SK-N-SH (cell line): ENCODE measurements at regions not wholly inside any gene's neighbourhood (a gene's known extent, or its start where the extent isn't known, plus 50 kb on each side); places are given as distances from the start of the nearest gene placed in this dataset.

Experiments
- CTCF ChIA-PET: fragments of 300-600, 350-600 bp; formaldehyde crosslinking; extraction: SDS; loops from one replicate; lab custom pipeline; 2021; lab: Yijun Ruan, JAX
- POLR2A ChIA-PET: fragments of 350-600 bp; sonication (Branson Sonifier 250); formaldehyde crosslinking; extraction: SDS; loops from one replicate; lab custom pipeline; 2020; ENCODE audit warnings: antibody characterized with exemption, inconsistent platforms; lab: Yijun Ruan, JAX
- DNase-seq: peaks from one replicate; pipeline ENCODE4 v3.0.0; 2012
- H2AFZ ChIP-seq: fragments of 200-600 bp; sonication (generic); 2 replicates; pipeline ENCODE4 v1.8.1; 2016; ENCODE audit warnings: antibody characterized with exemption, mild to moderate bottlenecking, low read depth
- H3F3A ChIP-seq: fragments of 200-600 bp; sonication (generic); replicated peaks from 2 replicates; pipeline ENCODE3; 2016; ENCODE audit warnings: antibody characterized with exemption, mild to moderate bottlenecking; ENCODE audit not compliant: insufficient read depth
- H3K27ac ChIP-seq, 2 experiments: fragments of 200-500 bp in 1 of 2; fragments of 200-600 bp in 1 of 2; sonication (Bioruptor generic) in 1 of 2; sonication (generic), shearing (Covaris generic) in 1 of 2; 2 replicates each; pipeline versions ENCODE4 v1.5.1 to v1.6.1; 2014 to 2016; ENCODE audit warnings: low read depth in 2 of 2, inconsistent platforms in 1 of 2, low read length in 1 of 2, mild to moderate bottlenecking in 1 of 2, mixed read lengths in 1 of 2
- H3K27me3 ChIP-seq: fragments of 200-600 bp; sonication (generic), shearing (Covaris generic); 2 replicates; pipeline ENCODE4 v1.6.1; 2016; ENCODE audit warnings: mixed run types; ENCODE audit not compliant: insufficient read depth
- H3K36me3 ChIP-seq, 2 experiments: fragments of 200-500 bp in 1 of 2; fragments of 200-600 bp in 1 of 2; sonication (Bioruptor generic) in 1 of 2; sonication (generic) in 1 of 2; replicated peaks in 1 of 2; 2 replicates each; pipeline versions ENCODE3 to v1.5.1; 2014 to 2016; ENCODE audit warnings: low read length in 1 of 2, mild to moderate bottlenecking in 1 of 2; ENCODE audit not compliant: insufficient read depth in 2 of 2, control insufficient read depth in 1 of 2
- H3K4me1 ChIP-seq, 2 experiments: fragments of 200-500 bp in 1 of 2; fragments of 200-600 bp in 1 of 2; sonication (Bioruptor generic) in 1 of 2; sonication (generic), shearing (Covaris generic) in 1 of 2; 2 replicates each; pipeline versions ENCODE4 v1.5.1 to v1.6.1; 2014 to 2016; ENCODE audit warnings: low read depth in 1 of 2, low read length in 1 of 2, mixed run types in 1 of 2; ENCODE audit not compliant: insufficient read depth in 2 of 2, control insufficient read depth in 1 of 2
- H3K4me2 ChIP-seq: fragments of 200-600 bp; sonication (generic), shearing (Covaris generic); 2 replicates; pipeline ENCODE4 v1.6.1; 2017; ENCODE audit warnings: mixed run types
- H3K4me3 ChIP-seq, 2 experiments: fragments of 200-500 bp in 1 of 2; fragments of 200-600 bp in 1 of 2; sonication (Bioruptor generic) in 1 of 2; sonication (generic), shearing (Covaris generic) in 1 of 2; 2 replicates each; pipeline versions ENCODE4 v1.5.1 to v1.8.1; 2014 to 2016; ENCODE audit warnings: low read depth in 2 of 2, inconsistent platforms in 1 of 2, low read length in 1 of 2, mild to moderate bottlenecking in 1 of 2, mixed read lengths in 1 of 2, moderate library complexity in 1 of 2
- H3K79me2 ChIP-seq: fragments of 200-600 bp; sonication (generic); 2 replicates; pipeline ENCODE4 v1.8.1; 2017; ENCODE audit warnings: mild to moderate bottlenecking; ENCODE audit not compliant: insufficient read depth
- H3K9ac ChIP-seq: fragments of 200-600 bp; sonication (generic); 2 replicates; pipeline ENCODE4 v1.6.1; 2017; ENCODE audit warnings: mixed run types
- H3K9me2 ChIP-seq: fragments of 200-600 bp; sonication (generic); 2 replicates; pipeline ENCODE4 v1.6.1; 2017; ENCODE audit warnings: mixed run types
- H3K9me3 ChIP-seq: fragments of 200-600 bp; sonication (generic); 2 replicates; pipeline ENCODE4 v1.6.1; 2017; ENCODE audit warnings: mixed run types, mild to moderate bottlenecking, moderate library complexity
- H4K20me1 ChIP-seq: fragments of 200-600 bp; sonication (generic); 2 replicates; pipeline ENCODE4 v1.6.1; 2017; ENCODE audit warnings: mild to moderate bottlenecking, mixed run types; ENCODE audit not compliant: insufficient read depth
- EP300 ChIP-seq, 2 experiments: IDR thresholded peaks; 2 replicates each; pipeline versions ENCODE4 v1.4.0 to v1.6.1; 2012; ENCODE audit warnings: borderline replicate concordance in 1 of 2, low read depth in 1 of 2, low read length in 1 of 2
- EZH2phosphoT487 ChIP-seq: fragments of 200-600 bp; sonication (generic); IDR thresholded peaks from 2 replicates; pipeline ENCODE4 v1.6.1; 2017; ENCODE audit warnings: low read depth, mixed run types, mild to moderate bottlenecking, antibody characterized with exemption, moderate library complexity, borderline replicate concordance
- GABPA ChIP-seq: IDR thresholded peaks from 2 replicates; pipeline ENCODE4 v1.4.0; 2012; ENCODE audit warnings: low read depth, mild to moderate bottlenecking
- IRF3 ChIP-seq: fragments of 150-350 bp; IDR thresholded peaks from 2 replicates; pipeline ENCODE4 v1.6.1; 2016; ENCODE audit warnings: mild to moderate bottlenecking, low read depth, low read length
- JUND ChIP-seq: IDR thresholded peaks from 2 replicates; pipeline ENCODE4 v1.4.0; 2012
- MEF2A ChIP-seq: IDR thresholded peaks from 2 replicates; pipeline ENCODE4 v1.4.0; 2012; ENCODE audit warnings: low read depth, borderline replicate concordance
- NFIC ChIP-seq: IDR thresholded peaks from 2 replicates; pipeline ENCODE4 v1.4.0; 2012; ENCODE audit warnings: borderline replicate concordance
- PBX3 ChIP-seq: IDR thresholded peaks from 2 replicates; pipeline ENCODE4; 2012
- RAD21 ChIP-seq: IDR thresholded peaks from 2 replicates; pipeline ENCODE4 v1.6.1; 2012; ENCODE audit warnings: mild to moderate bottlenecking, low read length
- SIN3A ChIP-seq: IDR thresholded peaks from 2 replicates; pipeline ENCODE4 v1.6.1; 2012; ENCODE audit warnings: low read depth, mild to moderate bottlenecking, low read length, moderate library complexity, borderline replicate concordance
- TEAD4 ChIP-seq: IDR thresholded peaks from 2 replicates; pipeline ENCODE4 v1.4.0; 2012; ENCODE audit warnings: mild to moderate bottlenecking, borderline replicate concordance; ENCODE audit not compliant: insufficient read depth
- USF2 ChIP-seq: fragments of 150-350 bp; IDR thresholded peaks from 2 replicates; pipeline ENCODE4 v1.6.1; 2017; ENCODE audit warnings: antibody characterized with exemption, low read length, low read depth, borderline replicate concordance
- YY1 ChIP-seq: IDR thresholded peaks from 2 replicates; pipeline ENCODE4 v1.4.0; 2012; ENCODE audit warnings: low read depth, mild to moderate bottlenecking
- ZBTB33 ChIP-seq: IDR thresholded peaks from 2 replicates; pipeline ENCODE4 v1.4.0; 2012; ENCODE audit warnings: low read depth, borderline replicate concordance
- WGBS: methylation state at CpG from one replicate; pipeline ENCODE4 v1.1.6; 2017; ENCODE audit warnings: low lambda C conversion rate; 5-methylcytosine and 5-hydroxymethylcytosine counted together
- TF ChIP-seq, protein P1 (sequence below): IDR thresholded peaks from 2 replicates; pipeline ENCODE4 v1.4.0; 2012; ENCODE audit warnings: low read depth
- TF ChIP-seq, protein P2 (sequence below): fragments of 200-600 bp; sonication (generic); IDR thresholded peaks from 2 replicates; pipeline ENCODE4 v1.6.1; 2017; ENCODE audit warnings: antibody characterized with exemption, mild to moderate bottlenecking, moderate library complexity

GRCh38 chr2:9077691-9078090 is 74.2 kb upstream of the MBOAT2 start:
- CTCF ChIA-PET, result interaction anchor here (0.9 to 3.2 kb wide), 3 partner anchors 10 to 62 kb away, joined by 3 to 11 read pairs (median 5); no protein-coding TSS in a partner anchor
- POLR2A ChIA-PET, result no interaction called here
- H3K27me3 ChIP-seq, result no peaks in the 10 kb centered on the region

GRCh38 chr2:9076755-9077154 is 73.3 kb upstream of the MBOAT2 start:
- peaks cover 3% of the 10 kb centered on the region; the same call in 1 of the 2 replicates for H3K9me3 ChIP-seq
- no peak for DNase-seq
- H3K27ac ChIP-seq, result no peak overlapping the region
- no peak overlapping the region for H3K4me2 ChIP-seq
- CTCF ChIA-PET, result interaction anchor here (1.9 kb wide), 1 partner anchor 11 kb away, joined by 5 read pairs; no protein-coding TSS in a partner anchor
- no peaks in the 10 kb centered on the region for H3K79me2 ChIP-seq
- H4K20me1 ChIP-seq, result no peaks in the 10 kb centered on the region
- no peaks in the 10 kb centered on the region for H3F3A ChIP-seq
- no peak overlapping the region for H2AFZ ChIP-seq
- H3K36me3 ChIP-seq, result no peaks in the 10 kb centered on the region
- no peak overlapping the region for H3K4me3 ChIP-seq
- 96% methylated on average over 6 of the region's 6 CpGs for WGBS
- no peaks in the 10 kb centered on the region for H3K9me2 ChIP-seq
- H3K4me1 ChIP-seq, result peaks cover 0 to 2% of the 10 kb centered on the region in 2 experiments; a peak in 1 of 4 replicates
- H3K27me3 ChIP-seq, result no peaks in the 10 kb centered on the region
- H3K9ac ChIP-seq, result no peak overlapping the region
- POLR2A ChIA-PET, result no interaction called here
- TF ChIP-seq JUND (no peak), IRF3 (no peak), ZBTB33 (no peak), RAD21 (no peak), GABPA (no peak), SIN3A (no peak), NFIC (no peak), MEF2A (no peak), USF2 (no peak), EZH2phosphoT487 (no peak), EP300 (IDR thresholded peaks at IDR 0.05; ENCODE audit: borderline replicate concordance in 1 of 2, low read depth in 1 of 2, low read length in 1 of 2) (no peak), YY1 (no peak)
- TF ChIP-seq, protein P1, sequence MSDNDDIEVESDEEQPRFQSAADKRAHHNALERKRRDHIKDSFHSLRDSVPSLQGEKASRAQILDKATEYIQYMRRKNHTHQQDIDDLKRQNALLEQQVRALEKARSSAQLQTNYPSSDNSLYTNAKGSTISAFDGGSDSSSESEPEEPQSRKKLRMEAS, result no peak

More at GRCh38 chr2:9077691-9078090, 74.2 kb upstream of the MBOAT2 start:
- 97% methylated on average over 2 of the region's 2 CpGs for WGBS
- Histone ChIP-seq H3K9me3 (peaks cover 3% of the 10 kb centered on the region; the same call in 1 of the 2 replicates), H3K4me3 (no peak overlapping the region), H3K9me2 (no peaks in the 10 kb centered on the region), H2AFZ (no peak overlapping the region), H3K4me2 (no peak overlapping the region), H3F3A (no peaks in the 10 kb centered on the region), H3K36me3 (no peaks in the 10 kb centered on the region), H3K4me1 (peaks cover 0 to 2% of the 10 kb centered on the region in 2 experiments; a peak in 1 of 4 replicates), H3K9ac (no peak overlapping the region), H3K79me2 (no peaks in the 10 kb centered on the region), H4K20me1 (no peaks in the 10 kb centered on the region), H3K27ac (no peak overlapping the region)
- DNase-seq, result no peak
- TF ChIP-seq JUND, result no peak
- TF ChIP-seq, protein P2, sequence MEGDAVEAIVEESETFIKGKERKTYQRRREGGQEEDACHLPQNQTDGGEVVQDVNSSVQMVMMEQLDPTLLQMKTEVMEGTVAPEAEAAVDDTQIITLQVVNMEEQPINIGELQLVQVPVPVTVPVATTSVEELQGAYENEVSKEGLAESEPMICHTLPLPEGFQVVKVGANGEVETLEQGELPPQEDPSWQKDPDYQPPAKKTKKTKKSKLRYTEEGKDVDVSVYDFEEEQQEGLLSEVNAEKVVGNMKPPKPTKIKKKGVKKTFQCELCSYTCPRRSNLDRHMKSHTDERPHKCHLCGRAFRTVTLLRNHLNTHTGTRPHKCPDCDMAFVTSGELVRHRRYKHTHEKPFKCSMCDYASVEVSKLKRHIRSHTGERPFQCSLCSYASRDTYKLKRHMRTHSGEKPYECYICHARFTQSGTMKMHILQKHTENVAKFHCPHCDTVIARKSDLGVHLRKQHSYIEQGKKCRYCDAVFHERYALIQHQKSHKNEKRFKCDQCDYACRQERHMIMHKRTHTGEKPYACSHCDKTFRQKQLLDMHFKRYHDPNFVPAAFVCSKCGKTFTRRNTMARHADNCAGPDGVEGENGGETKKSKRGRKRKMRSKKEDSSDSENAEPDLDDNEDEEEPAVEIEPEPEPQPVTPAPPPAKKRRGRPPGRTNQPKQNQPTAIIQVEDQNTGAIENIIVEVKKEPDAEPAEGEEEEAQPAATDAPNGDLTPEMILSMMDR, result no peak
- TF ChIP-seq SIN3A, result no peak
- no peak for TF ChIP-seq PBX3
- TF ChIP-seq, protein P1, result no peak
- no peak for TF ChIP-seq TEAD4
